B cell (primary cell): ENCODE measurements at regions not wholly inside any gene's neighbourhood (a gene's known extent, or its start where the extent isn't known, plus 50 kb on each side); places are given as distances from the start of the nearest gene placed in this dataset.

ENCODE experiments used
- ATAC-seq: fragments of 200-7000 bp; cut with Tn5 transposase; one replicate; pipeline ENCODE4 v1.10.0; 2021; ENCODE audit warnings: low read depth, mild to moderate bottlenecking, moderate number of reproducible peaks, moderate library complexity
- CTCF ChIA-PET: fragments of 350-600 bp; sonication (Branson Sonifier 250); formaldehyde crosslinking; loops from one replicate; lab custom pipeline; 2021; ENCODE audit warnings: antibody characterized with exemption, inconsistent platforms; lab: Charles Lee
- POLR2A ChIA-PET: fragments of 350-600 bp; sonication (Branson Sonifier 250); formaldehyde crosslinking; loops from one replicate; lab custom pipeline; 2021; ENCODE audit warnings: antibody characterized with exemption; lab: Charles Lee
- DNase-seq: peaks from one replicate; pipeline ENCODE4 v3.0.0; 2013
- H2AFZ ChIP-seq: 2 replicates; pipeline ENCODE4 v1.6.1; 2012; ENCODE audit warnings: mild to moderate bottlenecking, low read depth, low read length; ENCODE audit not compliant: insufficient read depth, poor library complexity, severe bottlenecking
- H3K27ac ChIP-seq, 2 donors: 1 replicate in 1 of 2; 2 replicates in 1 of 2; pipeline ENCODE4 v1.5.1; 2012 to 2013; ENCODE audit warnings: low read length in 2 of 2, mild to moderate bottlenecking in 2 of 2, moderate library complexity in 1 of 2
- H3K27me3 ChIP-seq, 4 experiments: fragments of 200-600 bp in 1 of 4; sonication (generic) in 1 of 4; replicated peaks in 1 of 4; 1 replicate in 2 of 4; 2 replicates in 2 of 4; pipeline versions ENCODE4 v1.6.1 to v1.7.0; 2013 to 2016; ENCODE audit warnings: low read length in 3 of 4, mild to moderate bottlenecking in 2 of 4, mixed read lengths in 1 of 4, moderate library complexity in 1 of 4; ENCODE audit not compliant: insufficient read depth in 4 of 4, control insufficient read depth in 3 of 4; ENCODE audit errors: control extremely low read depth in 1 of 4
- H3K36me3 ChIP-seq, 2 experiments: replicated peaks in 1 of 2; 1 replicate in 1 of 2; 2 replicates in 1 of 2; pipeline versions ENCODE4 v1.6.1 to v1.7.1; 2013; ENCODE audit warnings: low read length in 1 of 2; ENCODE audit not compliant: insufficient read depth in 2 of 2, control insufficient read depth in 1 of 2; ENCODE audit errors: control extremely low read depth in 1 of 2, extremely low read depth in 1 of 2
- H3K4me1 ChIP-seq, 2 donors: fragments of 200-600 bp in 1 of 2; sonication (generic) in 1 of 2; 1 replicate in 1 of 2; 2 replicates in 1 of 2; pipeline versions ENCODE4 v1.5.1 to v1.6.1; 2013 to 2017; ENCODE audit warnings: low read length in 2 of 2; ENCODE audit not compliant: control insufficient read depth in 2 of 2, insufficient read depth in 2 of 2
- H3K4me2 ChIP-seq: replicated peaks from 2 replicates; pipeline ENCODE3; 2012; ENCODE audit warnings: mild to moderate bottlenecking, low read depth, low read length; ENCODE audit not compliant: poor library complexity, severe bottlenecking
- H3K4me3 ChIP-seq, 5 experiments: fragments of 200-600 bp in 1 of 5; sonication (generic) in 1 of 5; 1 replicate in 3 of 5; 2 replicates in 2 of 5; pipeline versions ENCODE4 v1.5.1 to v1.7.0; 2011 to 2016; ENCODE audit warnings: low read length in 4 of 5, mild to moderate bottlenecking in 4 of 5, low read depth in 2 of 5, control low read depth in 1 of 5, moderate library complexity in 1 of 5; ENCODE audit not compliant: insufficient read depth in 1 of 5; ENCODE audit errors: control extremely low read depth in 1 of 5, extremely low read depth in 1 of 5
- H3K79me2 ChIP-seq: fragments of 200-600 bp; sonication (generic); one replicate; pipeline ENCODE4 v1.6.0; 2016; ENCODE audit warnings: low read length; ENCODE audit not compliant: control insufficient read depth, insufficient read depth
- H3K9ac ChIP-seq: fragments of 200-600 bp; sonication (generic); 2 replicates; pipeline ENCODE4 v1.6.1; 2017; ENCODE audit warnings: mild to moderate bottlenecking, low read length, moderate library complexity
- H3K9me3 ChIP-seq, 3 donors: one replicate each; pipeline versions ENCODE4 v1.6.1 to v1.7.1; 2013; ENCODE audit warnings: low read length in 2 of 3; ENCODE audit not compliant: control insufficient read depth in 2 of 3, insufficient read depth in 1 of 3; ENCODE audit errors: control extremely low read depth in 1 of 3
- H4K20me1 ChIP-seq: 2 replicates; pipeline ENCODE4 v1.6.0; 2012; ENCODE audit warnings: mild to moderate bottlenecking, low read length; ENCODE audit not compliant: insufficient read depth, control insufficient read depth, poor library complexity, severe bottlenecking
- H3K27ac Mint-ChIP-seq: one replicate; pipeline ENCODE4 v1.8.0; 2021; ENCODE audit warnings: mixed read lengths
- H3K27me3 Mint-ChIP-seq: one replicate; pipeline ENCODE4 v1.8.0; 2021; ENCODE audit warnings: mixed read lengths
- H3K4me1 Mint-ChIP-seq: one replicate; pipeline ENCODE4 v1.8.0; 2021; ENCODE audit warnings: mixed read lengths
- H3K4me3 Mint-ChIP-seq: one replicate; pipeline ENCODE4 v1.8.0; 2021; ENCODE audit warnings: mixed read lengths
- H3K9me3 Mint-ChIP-seq: one replicate; pipeline ENCODE4 v1.8.0; 2022; ENCODE audit warnings: mixed read lengths; ENCODE audit not compliant: insufficient read depth
- EZH2 ChIP-seq: IDR thresholded peaks from 2 replicates; pipeline ENCODE4 v1.6.1; 2012; ENCODE audit warnings: borderline replicate concordance, low read depth, mild to moderate bottlenecking, moderate library complexity, low read length; ENCODE audit not compliant: insufficient read depth, poor library complexity, severe bottlenecking
- WGBS: methylation state at CpG from one replicate; pipeline ENCODE4 v1.1.5; 2013; ENCODE audit warnings: missing lambda C conversion rate; ENCODE audit not compliant: insufficient coverage; 5-methylcytosine and 5-hydroxymethylcytosine counted together
- intact Hi-C: fragments of 100-400 bp; cut with micrococcal nuclease; formaldehyde crosslinking; loops from one replicate; pipeline ENCODE4 v1.10.0; 2022
- TF ChIP-seq, protein P1 (sequence below): fragments of 200-600 bp; IDR thresholded peaks from one replicate; pipeline ENCODE4 v1.8.0; 2022; ENCODE audit warnings: antibody characterized with exemption, mild to moderate bottlenecking

DNA sequence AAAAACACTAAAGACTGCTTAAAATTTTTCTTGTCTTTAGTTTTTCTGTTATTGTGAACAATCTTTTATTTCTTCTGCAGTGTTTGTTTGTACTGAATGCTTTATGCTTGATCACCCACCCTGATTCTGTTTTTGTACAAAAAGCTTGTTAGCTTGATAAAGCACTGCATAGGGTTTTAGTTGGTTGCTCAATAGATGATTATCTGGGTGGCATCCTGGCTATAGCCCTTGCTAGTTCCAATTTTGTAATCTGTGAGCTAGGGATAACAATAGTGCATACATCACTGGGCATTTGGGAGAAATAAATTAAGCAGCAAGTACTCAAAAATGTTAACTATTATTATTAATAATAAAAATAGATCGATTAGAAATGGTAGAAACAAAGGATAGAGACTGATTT, 102.3 kb downstream of the ZPLD1 start:
- Mint-ChIP-seq H3K27ac (no peak overlapping the region), H3K4me1 (peaks cover 5% of the 10 kb centered on the region), H3K9me3 (no peaks in the 10 kb centered on the region), H3K27me3 (peaks cover 22% of the 10 kb centered on the region), H3K4me3 (no peak overlapping the region)
- Histone ChIP-seq H3K9me3 (no peaks in the 10 kb centered on the region), H3K4me2 (no peak overlapping the region), H3K36me3 (no peaks in the 10 kb centered on the region), H3K4me3 (no peak overlapping the region), H3K9ac (no peak overlapping the region), H3K27ac (no peak overlapping the region), H3K27me3 (peaks cover 0 to 13% (median 8%) of the 10 kb centered on the region in 4 experiments), H2AFZ (no peak overlapping the region), H4K20me1 (no peaks in the 10 kb centered on the region), H3K79me2 (no peaks in the 10 kb centered on the region), H3K4me1 (peaks cover 0 to 5% of the 10 kb centered on the region in 2 donors)
- ATAC-seq, result no peak
- DNase-seq, result no peak
- WGBS, result no CpG with 5 or more reads among the region's 1 CpG
- TF ChIP-seq, protein P1, sequence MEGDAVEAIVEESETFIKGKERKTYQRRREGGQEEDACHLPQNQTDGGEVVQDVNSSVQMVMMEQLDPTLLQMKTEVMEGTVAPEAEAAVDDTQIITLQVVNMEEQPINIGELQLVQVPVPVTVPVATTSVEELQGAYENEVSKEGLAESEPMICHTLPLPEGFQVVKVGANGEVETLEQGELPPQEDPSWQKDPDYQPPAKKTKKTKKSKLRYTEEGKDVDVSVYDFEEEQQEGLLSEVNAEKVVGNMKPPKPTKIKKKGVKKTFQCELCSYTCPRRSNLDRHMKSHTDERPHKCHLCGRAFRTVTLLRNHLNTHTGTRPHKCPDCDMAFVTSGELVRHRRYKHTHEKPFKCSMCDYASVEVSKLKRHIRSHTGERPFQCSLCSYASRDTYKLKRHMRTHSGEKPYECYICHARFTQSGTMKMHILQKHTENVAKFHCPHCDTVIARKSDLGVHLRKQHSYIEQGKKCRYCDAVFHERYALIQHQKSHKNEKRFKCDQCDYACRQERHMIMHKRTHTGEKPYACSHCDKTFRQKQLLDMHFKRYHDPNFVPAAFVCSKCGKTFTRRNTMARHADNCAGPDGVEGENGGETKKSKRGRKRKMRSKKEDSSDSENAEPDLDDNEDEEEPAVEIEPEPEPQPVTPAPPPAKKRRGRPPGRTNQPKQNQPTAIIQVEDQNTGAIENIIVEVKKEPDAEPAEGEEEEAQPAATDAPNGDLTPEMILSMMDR, result no peak
- no peak for TF ChIP-seq EZH2
- ChIA-PET CTCF (interaction anchor here (0.8 to 9.6 kb wide), 19 partner anchors 9 to 734 kb away, joined by 3 to 253 read pairs (median 6); no protein-coding TSS in a partner anchor), POLR2A (no interaction called here)
- intact Hi-C loops, result loop anchor here (2.0 kb wide), 1 partner anchor 728 kb away; no protein-coding TSS in a partner anchor

DNA sequence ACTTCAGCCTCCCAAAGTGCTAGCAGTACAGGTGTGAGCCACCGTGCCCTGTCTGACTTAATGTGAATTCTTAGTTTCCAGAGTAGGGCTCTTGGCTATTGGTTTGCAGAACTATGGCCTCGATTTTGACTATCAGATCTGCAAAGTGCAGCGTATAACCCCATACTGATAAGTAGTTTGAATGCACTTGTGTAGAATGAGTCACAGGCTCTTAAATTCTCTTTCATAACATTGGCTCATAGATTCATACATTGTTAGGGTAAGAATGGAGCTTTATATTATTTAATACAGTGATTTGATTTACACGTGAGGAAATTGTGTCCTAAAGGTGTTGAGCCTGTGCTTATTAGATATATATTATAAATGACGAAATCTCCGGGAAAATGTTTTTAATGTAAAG, 109.9 kb downstream of the ZPLD1 start:
- H3K4me3 ChIP-seq, result no peak overlapping the region
- H3K9ac ChIP-seq, result no peak overlapping the region
- H3K4me1 ChIP-seq, result no peaks in the 10 kb centered on the region
- H3K4me3 Mint-ChIP-seq, result no peak overlapping the region
- no peak overlapping the region for H3K27ac Mint-ChIP-seq
- peaks cover 0 to 13% (median 2%) of the 10 kb centered on the region in 4 experiments for H3K27me3 ChIP-seq
- no peaks in the 10 kb centered on the region for H3K4me1 Mint-ChIP-seq
- no peaks in the 10 kb centered on the region for H3K79me2 ChIP-seq
- no peaks in the 10 kb centered on the region for H4K20me1 ChIP-seq
- H3K27me3 Mint-ChIP-seq, result peaks cover 11% of the 10 kb centered on the region
- H3K4me2 ChIP-seq, result no peak overlapping the region
- no peak overlapping the region for H3K27ac ChIP-seq
- TF ChIP-seq, protein P1, result no peak
- no peak for TF ChIP-seq EZH2
- DNase-seq, result no peak
- ChIA-PET CTCF (no interaction called here), POLR2A (no interaction called here)
- no peaks in the 10 kb centered on the region for H3K9me3 ChIP-seq
- no peaks in the 10 kb centered on the region for H3K9me3 Mint-ChIP-seq
- WGBS, result 88% methylated on average over 1 of the region's 6 CpGs
- no peak overlapping the region for H2AFZ ChIP-seq
- ATAC-seq, result no peak
- intact Hi-C loops, result no loop called here
- no peaks in the 10 kb centered on the region for H3K36me3 ChIP-seq
